Naive thymus-derived CD8-positive, alpha-beta T cell (primary cell): ENCODE measurements at regions not wholly inside any gene's neighbourhood (a gene's known extent, or its start where the extent isn't known, plus 50 kb on each side); places are given as distances from the start of the nearest gene placed in this dataset.

ENCODE experiments used
- ATAC-seq, 2 donors: fragments of 150-1000 bp; cut with Tn5 transposase in 1 of 2; sonication (Bioruptor Pico), chemical (Tn5 transposase) in 1 of 2; 1 replicate in 1 of 2; 2 replicates in 1 of 2; pipeline ENCODE4 v1.10.0; 2021; ENCODE audit warnings: mild to moderate bottlenecking in 2 of 2, moderate library complexity in 2 of 2
- POLR2A ChIA-PET: fragments of 350-600 bp; sonication (Branson Sonifier 250); formaldehyde crosslinking; loops from one replicate; lab custom pipeline; 2021; ENCODE audit warnings: antibody characterized with exemption; lab: Charles Lee
- DNase-seq, 10 donors: peaks; one replicate each; pipeline versions ENCODE4 v3.0.0 to v3.0.0-alpha.2; 2020 to 2022
- H3K27ac Mint-ChIP-seq, 10 donors: one replicate each; pipeline ENCODE4 v1.8.0; 2020 to 2022; ENCODE audit warnings: mild to moderate bottlenecking in 10 of 10, mixed read lengths in 10 of 10, moderate library complexity in 4 of 10, inconsistent platforms in 1 of 10
- H3K27me3 Mint-ChIP-seq, 5 donors: one replicate each; pipeline ENCODE4 v1.8.0; 2021 to 2022; ENCODE audit warnings: mixed read lengths in 5 of 5
- H3K36me3 Mint-ChIP-seq, 3 donors: one replicate each; pipeline ENCODE4 v1.8.0; 2020 to 2022; ENCODE audit warnings: mixed read lengths in 3 of 3, mild to moderate bottlenecking in 2 of 3, inconsistent platforms in 1 of 3
- H3K4me1 Mint-ChIP-seq, 4 donors: one replicate each; pipeline ENCODE4 v1.8.0; 2021 to 2022; ENCODE audit warnings: mixed read lengths in 4 of 4
- H3K4me3 Mint-ChIP-seq, 10 donors: one replicate each; pipeline ENCODE4 v1.8.0; 2020 to 2022; ENCODE audit warnings: mild to moderate bottlenecking in 10 of 10, mixed read lengths in 10 of 10, moderate library complexity in 6 of 10, inconsistent platforms in 1 of 10
- H3K9me3 Mint-ChIP-seq, 9 donors: one replicate each; pipeline ENCODE4 v1.8.0; 2020 to 2022; ENCODE audit warnings: mixed read lengths in 9 of 9, mild to moderate bottlenecking in 3 of 9, inconsistent platforms in 1 of 9, moderate library complexity in 1 of 9

DNA sequence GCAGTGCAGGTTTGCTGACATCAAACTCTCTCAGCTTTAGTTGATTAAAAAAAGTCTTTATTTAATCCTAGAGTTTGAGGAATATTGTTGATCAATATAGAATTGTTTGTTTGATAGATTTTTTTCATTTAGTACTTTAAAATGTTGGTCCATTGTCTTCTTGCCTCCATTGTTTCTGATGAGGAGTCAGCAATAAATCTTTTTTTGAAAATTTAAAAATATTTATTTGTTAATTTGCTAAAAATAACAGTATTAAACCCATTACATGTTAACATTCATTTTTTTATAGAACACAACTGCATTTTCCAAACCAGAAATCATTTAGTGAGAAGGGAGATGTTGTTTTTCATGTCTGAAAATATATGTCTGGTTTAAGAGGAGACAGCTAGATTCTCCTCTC is 173.8 kb upstream of the USP24 start:
- Mint-ChIP-seq H3K9me3 (peaks cover 0 to 17% (median 6%) of the 10 kb centered on the region in 9 donors), H3K36me3 (no peaks in the 10 kb centered on the region), H3K4me3 (no peak overlapping the region), H3K27me3 (peaks cover 0 to 10% (median 6%) of the 10 kb centered on the region in 5 donors), H3K27ac (no peak overlapping the region), H3K4me1 (peaks cover 0 to 4% (median 0%) of the 10 kb centered on the region in 4 donors)
- POLR2A ChIA-PET, result no interaction called here
- DNase-seq, result no peak
- ATAC-seq, result no peak

GRCh38 chr1:55387145-55387544 is 172.0 kb upstream of the USP24 start:
- peaks cover 0 to 4% (median 0%) of the 10 kb centered on the region in 4 donors for H3K4me1 Mint-ChIP-seq
- H3K27ac Mint-ChIP-seq, result no peak overlapping the region
- no peak for ATAC-seq
- DNase-seq, result no peak
- H3K9me3 Mint-ChIP-seq, result peaks cover 0 to 16% (median 3%) of the 10 kb centered on the region in 9 donors
- no peaks in the 10 kb centered on the region for H3K36me3 Mint-ChIP-seq
- peaks cover 0 to 3% (median 3%) of the 10 kb centered on the region in 5 donors for H3K27me3 Mint-ChIP-seq
- POLR2A ChIA-PET, result no interaction called here
- no peak overlapping the region for H3K4me3 Mint-ChIP-seq

DNA sequence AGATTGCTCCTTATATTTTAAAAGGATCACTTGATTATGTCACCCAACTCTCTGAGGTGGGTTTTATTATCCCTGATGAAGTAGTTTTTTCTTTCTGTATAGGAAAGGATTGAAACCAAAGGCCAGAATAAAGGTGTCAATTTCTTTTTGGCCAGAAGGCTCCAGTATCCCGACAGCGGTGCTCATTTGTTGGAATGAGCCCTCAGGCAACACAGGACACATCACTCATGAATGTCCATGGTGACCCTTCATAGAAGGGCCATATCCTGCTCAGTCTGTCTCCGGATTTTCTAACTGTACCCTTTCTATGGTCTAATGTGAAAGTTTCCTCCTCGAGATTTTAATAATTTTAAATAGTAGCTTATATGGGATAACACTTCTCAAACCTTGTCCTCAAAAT is 171.3 kb upstream of the USP24 start:
- H3K4me1 Mint-ChIP-seq, result peaks cover 0 to 4% (median 0%) of the 10 kb centered on the region in 4 donors
- DNase-seq (no peak), ATAC-seq (no peak)
- peak overlapping the region in 3 of 10 donors; percentile 53 to 87 (median 54) for H3K27ac Mint-ChIP-seq
- no peak overlapping the region for H3K4me3 Mint-ChIP-seq
- H3K27me3 Mint-ChIP-seq, result peaks cover 0 to 3% (median 2%) of the 10 kb centered on the region in 5 donors
- POLR2A ChIA-PET, result no interaction called here
- H3K9me3 Mint-ChIP-seq, result peaks cover 0 to 16% (median 3%) of the 10 kb centered on the region in 9 donors
- H3K36me3 Mint-ChIP-seq, result no peaks in the 10 kb centered on the region

GRCh38 chr1:55385402-55386018 is 170.3 kb upstream of the USP24 start:
- POLR2A ChIA-PET, result no interaction called here
- H3K27me3 Mint-ChIP-seq, result peaks cover 0 to 10% (median 3%) of the 10 kb centered on the region in 5 donors
- DNase-seq, result no peak
- no peaks in the 10 kb centered on the region for H3K36me3 Mint-ChIP-seq
- H3K4me1 Mint-ChIP-seq, result peaks cover 0 to 4% (median 0%) of the 10 kb centered on the region in 4 donors
- no peak for ATAC-seq
- H3K27ac Mint-ChIP-seq, result peak overlapping the region in 3 of 10 donors; percentile 9 to 57 (median 20)
- no peak overlapping the region for H3K4me3 Mint-ChIP-seq
- peaks cover 0 to 6% (median 3%) of the 10 kb centered on the region in 9 donors for H3K9me3 Mint-ChIP-seq

DNA sequence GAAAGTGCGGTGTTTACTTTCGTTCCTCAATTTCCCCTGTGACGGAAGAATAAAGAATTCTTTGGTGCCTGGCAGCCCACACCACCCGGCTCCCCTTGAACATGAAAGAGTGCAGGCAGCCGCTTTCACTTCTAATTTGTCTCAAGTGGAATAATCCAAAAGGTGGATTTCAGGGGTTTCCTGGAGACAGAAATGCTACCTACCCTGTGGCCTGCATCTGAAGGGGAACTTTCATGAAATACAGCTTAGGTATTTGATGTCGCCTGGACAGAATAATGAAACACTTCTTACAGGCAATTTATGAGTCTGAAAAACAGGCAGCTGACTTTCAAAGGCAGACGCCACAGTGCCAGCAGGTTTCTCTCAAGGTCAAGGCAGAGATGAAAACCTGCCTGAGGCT is 169.5 kb upstream of the USP24 start:
- Mint-ChIP-seq H3K36me3 (no peaks in the 10 kb centered on the region), H3K9me3 (peaks cover 0 to 4% (median 0%) of the 10 kb centered on the region in 9 donors), H3K27ac (no peak overlapping the region), H3K4me1 (peaks cover 0 to 4% (median 0%) of the 10 kb centered on the region in 4 donors), H3K27me3 (peaks cover 0 to 10% (median 0%) of the 10 kb centered on the region in 5 donors), H3K4me3 (no peak overlapping the region)
- ATAC-seq (no peak), DNase-seq (no peak)
- POLR2A ChIA-PET, result no interaction called here

GRCh38 chr1:55382806-55383305 is 167.7 kb upstream of the USP24 start:
- Mint-ChIP-seq H3K27ac (peak overlapping the region in 1 of 10 donors; percentile 40), H3K27me3 (peaks cover 0 to 10% (median 0%) of the 10 kb centered on the region in 5 donors), H3K4me3 (no peak overlapping the region), H3K36me3 (no peaks in the 10 kb centered on the region), H3K9me3 (peaks cover 0 to 4% (median 0%) of the 10 kb centered on the region in 9 donors), H3K4me1 (peaks cover 3 to 12% (median 7%) of the 10 kb centered on the region in 4 donors)
- POLR2A ChIA-PET, result no interaction called here
- ATAC-seq (no peak), DNase-seq (no peak)

DNA sequence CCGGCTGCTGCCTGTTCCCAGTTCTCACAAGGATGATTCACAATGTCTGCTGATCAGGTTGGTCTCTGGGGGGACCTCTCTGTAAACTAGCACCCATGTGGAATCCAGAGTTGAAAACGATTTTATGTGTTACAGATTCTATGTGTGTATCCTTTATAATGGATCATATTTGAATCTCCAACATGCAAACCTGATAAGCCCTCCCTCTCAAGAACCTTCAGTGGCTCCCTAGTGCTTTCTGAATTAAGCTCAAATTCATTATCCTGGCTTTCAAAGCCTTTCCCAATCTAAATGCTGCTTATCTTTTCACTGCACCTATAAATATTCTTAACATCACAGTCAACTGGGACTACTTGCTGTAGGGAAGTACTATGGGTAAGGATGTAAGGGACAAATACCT is 166.8 kb upstream of the USP24 start:
- no peak overlapping the region for H3K4me3 Mint-ChIP-seq
- H3K36me3 Mint-ChIP-seq, result no peaks in the 10 kb centered on the region
- peaks cover 0 to 10% (median 3%) of the 10 kb centered on the region in 5 donors for H3K27me3 Mint-ChIP-seq
- peaks cover 3 to 12% (median 7%) of the 10 kb centered on the region in 4 donors for H3K4me1 Mint-ChIP-seq
- POLR2A ChIA-PET, result no interaction called here
- ATAC-seq (no peak), DNase-seq (no peak)
- H3K27ac Mint-ChIP-seq, result no peak overlapping the region
- peaks cover 0 to 4% (median 0%) of the 10 kb centered on the region in 9 donors for H3K9me3 Mint-ChIP-seq

GRCh38 chr1:55381491-55381890 is 166.3 kb upstream of the USP24 start:
- POLR2A ChIA-PET, result no interaction called here
- no peaks in the 10 kb centered on the region for H3K36me3 Mint-ChIP-seq
- no peak overlapping the region for H3K27ac Mint-ChIP-seq
- no peak for DNase-seq
- H3K4me1 Mint-ChIP-seq, result peaks cover 3 to 12% (median 7%) of the 10 kb centered on the region in 4 donors
- no peak overlapping the region for H3K4me3 Mint-ChIP-seq
- peaks cover 0 to 4% (median 0%) of the 10 kb centered on the region in 9 donors for H3K9me3 Mint-ChIP-seq
- H3K27me3 Mint-ChIP-seq, result peaks cover 0 to 10% (median 3%) of the 10 kb centered on the region in 5 donors
- no peak for ATAC-seq

DNA sequence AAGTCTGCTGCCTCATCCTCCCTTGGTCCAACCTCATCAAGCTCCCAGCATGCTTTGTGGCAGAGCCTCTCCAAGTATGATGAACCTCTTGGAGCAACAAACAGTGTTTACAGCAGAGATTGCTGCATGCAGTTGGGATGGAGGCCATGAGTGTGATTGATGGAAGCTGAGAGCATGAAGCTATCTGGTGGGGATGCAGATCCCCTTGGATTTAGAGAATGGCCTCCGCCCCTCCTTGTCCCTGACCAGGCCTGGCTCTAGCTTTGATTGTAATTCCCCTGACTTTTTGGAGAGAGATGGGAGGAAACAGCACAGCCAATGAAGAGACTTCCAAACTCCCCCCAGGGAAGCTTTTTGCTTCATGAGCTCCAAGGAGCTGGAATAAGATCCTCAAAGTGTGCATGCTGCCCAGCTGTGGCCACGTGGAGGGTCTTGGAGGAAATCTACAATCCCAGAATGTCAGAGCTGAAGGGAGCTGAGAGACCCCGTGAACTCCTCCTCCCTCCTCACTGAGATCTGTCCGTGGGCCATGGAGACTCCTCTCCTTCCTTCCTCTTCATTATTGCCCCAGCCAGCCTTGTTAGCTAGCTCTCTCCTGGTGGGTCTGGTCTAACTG is 165.3 kb upstream of the USP24 start:
- POLR2A ChIA-PET, result no interaction called here
- Mint-ChIP-seq H3K4me1 (peaks cover 3 to 12% (median 6%) of the 10 kb centered on the region in 4 donors), H3K27ac (no peak overlapping the region), H3K27me3 (peaks cover 0 to 10% (median 3%) of the 10 kb centered on the region in 5 donors), H3K4me3 (no peak overlapping the region), H3K36me3 (no peaks in the 10 kb centered on the region), H3K9me3 (no peaks in the 10 kb centered on the region)
- ATAC-seq, result no peak
- DNase-seq, result no peak

DNA sequence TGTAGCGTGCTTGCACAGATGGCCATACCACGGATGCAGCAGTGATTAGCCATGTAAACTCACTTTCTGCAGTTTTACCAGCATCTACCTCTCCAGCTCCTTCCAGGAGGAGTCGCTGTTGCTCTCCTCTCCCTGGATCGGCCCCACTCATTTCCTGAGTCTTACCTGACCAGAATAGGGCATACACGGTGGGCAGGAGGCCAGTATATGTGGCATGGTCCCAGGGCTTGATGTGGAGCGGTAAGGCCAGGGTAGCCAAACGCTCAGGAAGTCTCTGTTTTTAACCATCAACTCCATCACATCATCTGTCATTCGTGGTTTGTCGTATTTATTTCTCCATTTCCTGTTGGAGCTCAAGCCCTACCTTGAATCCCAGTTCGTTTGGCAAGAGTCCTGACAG is 163.4 kb upstream of the USP24 start:
- Mint-ChIP-seq H3K4me1 (peaks cover 3 to 12% (median 5%) of the 10 kb centered on the region in 4 donors), H3K27me3 (peaks cover 0 to 10% (median 3%) of the 10 kb centered on the region in 5 donors), H3K4me3 (no peak overlapping the region), H3K9me3 (no peaks in the 10 kb centered on the region), H3K36me3 (no peaks in the 10 kb centered on the region), H3K27ac (no peak overlapping the region)
- no peak for DNase-seq
- POLR2A ChIA-PET, result no interaction called here
- ATAC-seq, result no peak

- Mint-ChIP-seq H3K36me3 (no peaks in the 10 kb centered on the region), H3K27me3 (peaks cover 0 to 10% (median 3%) of the 10 kb centered on the region in 5 donors), H3K4me1 (peaks cover 3 to 12% (median 5%) of the 10 kb centered on the region in 4 donors), H3K9me3 (no peaks in the 10 kb centered on the region), H3K4me3 (no peak overlapping the region), H3K27ac (no peak overlapping the region)
- DNase-seq (no peak), ATAC-seq (no peak)
- POLR2A ChIA-PET, result no interaction called here
These were observed 161.7 kb upstream of the USP24 start for GRCh38 chr1:55376897-55377296.

GRCh38 chr1:55375617-55376258 is 160.6 kb upstream of the USP24 start:
- peaks cover 0 to 3% (median 3%) of the 10 kb centered on the region in 5 donors for H3K27me3 Mint-ChIP-seq
- no peak overlapping the region for H3K27ac Mint-ChIP-seq
- H3K4me3 Mint-ChIP-seq, result no peak overlapping the region
- DNase-seq (peak in 5 of 10 donors; percentile 3 to 26 (median 9)), ATAC-seq (no peak)
- POLR2A ChIA-PET, result no interaction called here
- H3K9me3 Mint-ChIP-seq, result no peaks in the 10 kb centered on the region
- H3K4me1 Mint-ChIP-seq, result peaks cover 3 to 12% (median 5%) of the 10 kb centered on the region in 4 donors
- no peaks in the 10 kb centered on the region for H3K36me3 Mint-ChIP-seq
